Upper lobe of left lung (tissue), 6 donors: ENCODE measurements at regions not wholly inside any gene's neighbourhood (a gene's known extent, or its start where the extent isn't known, plus 50 kb on each side); places are given as distances from the start of the nearest gene placed in this dataset.
A peak's percentile ranks its signal among the peaks of the same experiment; 100 is the strongest.

Source experiments
- ATAC-seq, 2 donors: fragments of 200-7000 bp; cut with Tn5 transposase; one replicate each; pipeline ENCODE4 v1.9.1; 2022; ENCODE audit warnings: mild to moderate bottlenecking in 2 of 2, moderate library complexity in 2 of 2; ENCODE audit not compliant: low FRiP score in 2 of 2
- DNase-seq, 2 donors: peaks; one replicate each; pipeline ENCODE4 v3.0.0-alpha.2; 2019 to 2020
- H3K27ac ChIP-seq, 4 donors: fragments of 200-600 bp; sonication (generic); one replicate each; pipeline ENCODE4 v1.5.1; 2016 to 2019
- H3K27me3 ChIP-seq, 4 donors: fragments of 200-600 bp; sonication (generic); one replicate each; pipeline ENCODE4 v1.5.1; 2017 to 2019
- H3K36me3 ChIP-seq, 4 donors: fragments of 200-600 bp; sonication (generic); one replicate each; pipeline ENCODE4 v1.5.1; 2016 to 2019
- H3K4me1 ChIP-seq, 4 donors: fragments of 200-600 bp; sonication (generic); one replicate each; pipeline ENCODE4 v1.5.1; 2018 to 2019
- H3K4me3 ChIP-seq, 4 donors: fragments of 200-600 bp; sonication (generic); one replicate each; pipeline ENCODE4 v1.5.1; 2017 to 2019; ENCODE audit warnings: mild to moderate bottlenecking in 2 of 4, moderate library complexity in 1 of 4
- H3K9me3 ChIP-seq, 4 donors: fragments of 200-600 bp; sonication (generic); one replicate each; pipeline ENCODE4 v1.5.1; 2018 to 2019
- CTCF ChIP-seq, 6 experiments: fragments of 450-650 bp in 4 of 6; fragments of 200-600 bp in 2 of 6; sonication (generic) in 2 of 6; IDR thresholded peaks; one replicate each; pipeline ENCODE4 v1.5.1; 2016 to 2019; ENCODE audit warnings: antibody characterized with exemption in 6 of 6
- EP300 ChIP-seq, 4 donors: sonication (generic); formaldehyde crosslinking; IDR thresholded peaks; one replicate each; pipeline ENCODE4 v1.5.1; 2017; ENCODE audit warnings: antibody characterized with exemption in 4 of 4, control low read depth in 2 of 4
- POLR2A ChIP-seq, 4 donors: fragments of 450-650 bp; IDR thresholded peaks; one replicate each; pipeline ENCODE4 v1.5.1; 2016 to 2017; ENCODE audit warnings: antibody characterized with exemption in 4 of 4, mild to moderate bottlenecking in 2 of 4
- POLR2AphosphoS5 ChIP-seq, 2 donors: sonication (generic); formaldehyde crosslinking; IDR thresholded peaks; one replicate each; pipeline ENCODE4 v1.5.1; 2017; ENCODE audit warnings: antibody characterized with exemption in 2 of 2
- WGBS, 2 donors: methylation state at CpG; one replicate each; pipeline ENCODE4 v1.1.5; 2017 to 2018; 5-methylcytosine and 5-hydroxymethylcytosine counted together
- donor health status: DM: no; HTN: no; CAD: no; lungs with moderate emphysema.
- donor health status: DM: no; HTN: yes; CAD: no; lungs with severe emphysema.

GRCh38 chrX:10085223-10085622, 71.6 kb upstream of the CLCN4 start:
- Histone ChIP-seq H3K27ac (no peak overlapping the region), H3K4me1 (peaks cover 15 to 42% (median 22%) of the 10 kb centered on the region in 4 donors), H3K4me3 (no peak overlapping the region), H3K27me3 (no peaks in the 10 kb centered on the region), H3K36me3 (no peaks in the 10 kb centered on the region), H3K9me3 (no peaks in the 10 kb centered on the region)
- ATAC-seq: no peak
- 11% methylated on average over 1 of the region's 1 CpG for WGBS, 2 donors
- TF ChIP-seq CTCF (IDR thresholded peaks at IDR 0.05): no peak
- no peak for TF ChIP-seq EP300 (IDR thresholded peaks at IDR 0.05)
- no peak for TF ChIP-seq POLR2AphosphoS5 (IDR thresholded peaks at IDR 0.05)
- TF ChIP-seq POLR2A (IDR thresholded peaks at IDR 0.05): no peak
- DNase-seq: no peak

GRCh38 chrX:10086676-10087075, 70.1 kb upstream of the CLCN4 start:
- peaks cover 0 to 9% (median 0%) of the 10 kb centered on the region in 4 donors for H3K36me3 ChIP-seq
- TF ChIP-seq EP300 (IDR thresholded peaks at IDR 0.05) (no peak), POLR2A (IDR thresholded peaks at IDR 0.05) (no peak), POLR2AphosphoS5 (IDR thresholded peaks at IDR 0.05) (no peak)
- no peaks in the 10 kb centered on the region for H3K27me3 ChIP-seq
- H3K27ac ChIP-seq: peak overlapping the region in 1 of 4 donors; percentile 54
- H3K4me3 ChIP-seq: no peak overlapping the region
- WGBS, 2 donors: 80 to 84% methylated on average over 5 to 8 of the region's 8 CpGs
- H3K9me3 ChIP-seq: no peaks in the 10 kb centered on the region
- H3K4me1 ChIP-seq: peaks cover 15 to 43% (median 23%) of the 10 kb centered on the region in 4 donors
- ATAC-seq (no peak), DNase-seq (no peak)

- no peak for TF ChIP-seq CTCF (IDR thresholded peaks at IDR 0.05)
- TF ChIP-seq EP300 (IDR thresholded peaks at IDR 0.05): no peak
- TF ChIP-seq POLR2AphosphoS5 (IDR thresholded peaks at IDR 0.05): no peak
- no peak for TF ChIP-seq POLR2A (IDR thresholded peaks at IDR 0.05)
- no peak overlapping the region for H3K27ac ChIP-seq
- no peak overlapping the region for H3K4me3 ChIP-seq
- H3K9me3 ChIP-seq: no peaks in the 10 kb centered on the region
- no peak for DNase-seq
- ATAC-seq: no peak
- WGBS, 2 donors: 87 to 96% methylated on average over 6 to 9 of the region's 9 CpGs
- H3K27me3 ChIP-seq: no peaks in the 10 kb centered on the region
- H3K36me3 ChIP-seq: peaks cover 0 to 12% (median 0%) of the 10 kb centered on the region in 4 donors
- H3K4me1 ChIP-seq: peaks cover 14 to 42% (median 23%) of the 10 kb centered on the region in 4 donors
These were observed 69.4 kb upstream of the CLCN4 start for GRCh38 chrX:10087391-10087790.

GRCh38 chrX:10089378-10089795, 67.4 kb upstream of the CLCN4 start:
- Histone ChIP-seq H3K27ac (peak overlapping the region in 2 of 4 donors; percentile 23 to 75), H3K27me3 (no peaks in the 10 kb centered on the region), H3K9me3 (no peaks in the 10 kb centered on the region), H3K36me3 (peaks cover 0 to 18% (median under 1%) of the 10 kb centered on the region in 4 donors), H3K4me3 (no peak overlapping the region), H3K4me1 (peaks cover 5 to 24% (median 11%) of the 10 kb centered on the region in 4 donors)
- no peak for DNase-seq
- ATAC-seq: no peak
- TF ChIP-seq POLR2A (IDR thresholded peaks at IDR 0.05) (no peak), POLR2AphosphoS5 (IDR thresholded peaks at IDR 0.05) (no peak), CTCF (IDR thresholded peaks at IDR 0.05) (no peak), EP300 (IDR thresholded peaks at IDR 0.05) (no peak)
- 75% methylated on average over 3 of the region's 3 CpGs; no CpG with 5 or more reads in 1 of the 2 donors for WGBS, 2 donors

GRCh38 chrX:10090319-10090718, 66.5 kb upstream of the CLCN4 start:
- ATAC-seq: no peak
- DNase-seq: peak in 1 of 2 donors; percentile 48
- WGBS, 2 donors: 53 to 79% methylated on average over 4 to 11 of the region's 11 CpGs
- Histone ChIP-seq H3K9me3 (no peaks in the 10 kb centered on the region), H3K27me3 (no peaks in the 10 kb centered on the region), H3K27ac (peak overlapping the region in 3 of 4 donors; percentile 23 to 75 (median 49)), H3K4me1 (peaks cover 0 to 21% (median 10%) of the 10 kb centered on the region in 4 donors), H3K36me3 (peaks cover 0 to 20% (median 2%) of the 10 kb centered on the region in 4 donors), H3K4me3 (no peak overlapping the region)
- no peak for TF ChIP-seq POLR2A (IDR thresholded peaks at IDR 0.05)
- TF ChIP-seq CTCF (IDR thresholded peaks at IDR 0.05): no peak
- TF ChIP-seq POLR2AphosphoS5 (IDR thresholded peaks at IDR 0.05): peak in 1 of 2 donors; percentile 14
- TF ChIP-seq EP300 (IDR thresholded peaks at IDR 0.05): no peak
